ENCODE measurements at regions not wholly inside any gene's neighbourhood (a gene's known extent, or its start where the extent isn't known, plus 50 kb on each side); places are given as distances from the start of the nearest gene placed in this dataset.

GRCh38 chr9:82332018-82332773 is 343.6 kb downstream of the SPATA31D1 start:
- peak; percentile 96 for DNase-seq

DNA sequence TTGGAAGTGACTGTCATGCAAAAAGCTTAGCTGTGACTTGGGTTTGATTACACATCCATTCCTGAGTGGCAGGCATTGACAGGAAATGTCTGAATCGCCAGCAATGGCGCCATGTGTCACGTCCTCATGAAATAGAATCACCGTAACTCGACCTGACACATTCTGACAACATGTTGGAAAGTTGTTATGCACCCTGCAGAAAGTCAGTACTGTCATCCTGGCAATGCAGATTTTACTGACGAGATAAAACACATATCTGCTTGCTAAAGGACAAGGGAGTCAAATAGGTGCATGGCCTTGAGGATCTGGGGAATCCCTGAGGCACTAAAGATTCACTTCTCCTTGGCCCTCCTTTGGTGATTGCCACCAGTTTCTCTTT is 344.2 kb downstream of the SPATA31D1 start:
- DNase-seq = peak; percentile 71

DNA sequence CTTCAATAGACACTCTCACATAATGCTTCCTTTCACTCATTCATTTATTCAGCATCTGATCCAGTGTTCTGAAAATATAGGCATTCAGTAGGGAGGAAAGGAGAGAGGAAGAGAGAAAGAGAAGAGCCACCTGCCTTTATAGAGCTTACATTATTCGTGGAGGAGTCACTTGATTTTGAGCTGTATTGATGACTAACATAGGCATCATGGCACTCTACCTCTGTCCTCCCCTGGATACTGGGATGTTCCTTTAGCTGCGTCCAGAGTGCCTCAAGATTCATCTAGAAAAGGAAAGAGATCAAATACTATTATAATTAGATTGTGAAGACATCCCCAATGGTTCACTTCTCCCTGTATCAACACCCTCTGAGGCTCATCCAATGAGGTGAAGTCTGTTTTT is 345.1 kb downstream of the SPATA31D1 start:
- DNase-seq = peak; percentile 14

GRCh38 chr9:82334286-82334685 is 345.7 kb downstream of the SPATA31D1 start:
- DNase-seq = peak; percentile 60

DNA sequence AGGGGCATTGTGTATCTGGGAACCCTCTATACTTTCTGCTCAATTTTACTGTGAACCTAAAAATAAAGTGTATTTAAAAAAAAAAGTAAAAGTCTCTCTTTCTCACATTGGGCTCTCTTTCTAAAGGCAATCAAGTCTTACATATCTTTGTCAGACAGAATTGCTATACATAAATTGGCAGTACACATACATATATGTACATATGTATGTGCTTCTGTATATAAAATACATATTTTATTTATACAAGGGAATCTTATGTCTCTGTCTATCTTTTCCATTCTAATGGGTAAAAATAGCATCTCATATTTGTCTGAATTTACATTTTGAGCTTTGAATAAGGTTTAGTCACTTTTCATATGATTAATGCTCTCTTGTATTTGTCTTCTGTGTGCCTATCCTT is 348.8 kb downstream of the SPATA31D1 start:
- DNase-seq = no peak

- DNase-seq = no peak
Observed at GRCh38 chr9:82342046-82342445, 353.5 kb downstream of the SPATA31D1 start.

DNA sequence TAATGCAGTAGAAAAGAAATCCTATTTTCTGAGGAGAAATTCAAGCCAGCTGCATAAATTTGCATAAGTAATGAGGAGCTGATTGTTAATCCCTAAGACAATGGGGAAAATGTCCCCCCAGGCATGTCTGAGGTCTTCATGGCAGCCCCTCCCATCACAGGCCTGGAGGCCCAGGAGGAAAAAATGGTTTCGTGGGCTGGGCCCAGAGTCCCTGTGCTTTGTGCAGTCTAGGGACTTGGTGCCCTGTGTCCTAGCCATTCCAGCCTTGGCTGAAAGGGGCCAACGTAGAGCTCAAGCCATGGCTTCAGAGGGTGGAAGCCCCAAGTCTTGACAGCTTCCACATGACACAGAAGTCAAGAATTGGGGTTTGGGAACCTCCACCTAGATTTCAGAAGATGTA is 357.5 kb downstream of the SPATA31D1 start:
- no peak for DNase-seq

GRCh38 chr9:82353631-82354278 is 365.2 kb downstream of the SPATA31D1 start:
- peak; percentile 51 for DNase-seq

DNA sequence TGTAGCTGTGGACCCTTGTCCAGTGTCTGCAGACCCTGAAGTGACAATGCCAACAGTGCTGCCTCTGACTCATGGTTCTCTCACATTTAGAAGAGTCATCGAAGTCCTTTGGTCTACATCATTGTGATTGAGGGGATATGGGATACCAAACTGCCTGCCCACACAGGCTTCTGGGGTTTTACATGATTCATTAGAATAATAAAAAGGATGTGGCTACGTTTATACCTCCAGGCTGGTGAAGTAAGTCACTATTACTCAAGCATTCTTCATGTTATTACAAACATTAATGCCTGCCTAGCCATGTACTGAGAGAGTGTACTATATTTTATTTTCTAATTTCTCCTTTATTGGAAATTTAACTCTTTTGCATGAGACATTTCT is 365.7 kb downstream of the SPATA31D1 start:
- DNase-seq = peak; percentile 95

GRCh38 chr9:82356131-82356530 is 367.6 kb downstream of the SPATA31D1 start:
- DNase-seq = no peak

DNA sequence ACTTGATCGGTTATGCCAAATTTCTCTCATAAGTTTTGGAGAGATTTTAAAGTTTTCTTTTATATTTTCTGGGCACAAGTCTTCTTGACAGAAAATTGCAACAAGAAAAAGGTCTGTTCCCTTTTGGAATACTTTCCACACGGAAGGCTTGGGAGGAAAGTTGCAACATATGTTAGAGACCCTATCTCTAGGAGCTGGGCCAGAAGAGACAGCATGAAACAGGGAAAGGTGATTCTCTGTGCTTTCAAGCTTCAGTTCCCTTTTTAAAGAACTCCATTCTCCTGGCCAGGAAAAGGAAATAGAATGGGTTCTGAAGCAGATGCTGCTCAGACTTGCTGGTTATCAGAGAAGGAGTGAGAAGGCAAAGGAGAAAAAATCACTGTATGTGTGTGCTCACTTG is 368.3 kb downstream of the SPATA31D1 start:
- DNase-seq = no peak

DNA sequence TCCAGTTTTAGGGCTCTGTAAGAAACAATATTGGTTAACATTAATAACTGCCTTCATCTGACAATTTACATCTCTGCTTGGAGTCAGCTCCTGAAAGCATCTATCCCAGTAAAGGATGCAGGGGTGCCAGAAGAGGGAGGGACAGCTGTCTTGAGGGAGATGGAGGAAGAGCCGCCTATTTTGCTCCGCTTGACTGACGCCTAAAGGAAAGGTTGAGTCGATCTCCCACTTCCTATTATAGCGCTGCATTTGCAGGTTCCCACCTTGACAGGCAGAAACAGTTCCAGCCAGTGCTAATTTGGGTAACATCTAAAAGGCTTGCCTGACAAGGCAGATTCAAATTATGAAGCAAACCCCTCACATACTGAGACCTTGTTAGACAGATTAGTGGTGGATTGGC is 374.6 kb downstream of the SPATA31D1 start:
- no peak for DNase-seq

- no peak for DNase-seq
Observed at GRCh38 chr9:82363682-82364081, 375.1 kb downstream of the SPATA31D1 start.

DNA sequence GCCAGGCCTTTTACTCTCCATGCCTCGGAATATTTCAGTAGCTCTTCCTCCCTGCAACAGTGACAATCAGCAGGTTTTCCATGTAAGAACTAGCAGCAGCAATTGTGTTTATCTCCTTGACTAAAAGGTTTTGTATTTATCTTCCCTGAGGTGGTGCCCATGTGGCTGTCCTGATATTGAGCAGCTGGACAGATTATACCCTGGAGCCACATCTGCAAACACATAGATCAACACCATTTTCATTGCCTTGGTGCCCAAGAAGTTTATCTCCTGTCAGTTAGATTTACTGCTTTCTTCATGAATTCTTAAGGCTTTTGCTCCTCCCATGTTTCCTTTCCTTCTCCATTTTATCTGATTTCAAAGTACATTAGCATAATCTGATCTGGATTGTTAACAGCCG is 378.4 kb downstream of the SPATA31D1 start:
- DNase-seq = no peak

- DNase-seq = no peak
Observed at GRCh38 chr9:82367929-82368328, 379.4 kb downstream of the SPATA31D1 start.

- no peak for DNase-seq
Observed at GRCh38 chr9:82369251-82369945, 380.8 kb downstream of the SPATA31D1 start.

GRCh38 chr9:82375041-82375440 is 386.5 kb downstream of the SPATA31D1 start:
- DNase-seq = no peak

DNA sequence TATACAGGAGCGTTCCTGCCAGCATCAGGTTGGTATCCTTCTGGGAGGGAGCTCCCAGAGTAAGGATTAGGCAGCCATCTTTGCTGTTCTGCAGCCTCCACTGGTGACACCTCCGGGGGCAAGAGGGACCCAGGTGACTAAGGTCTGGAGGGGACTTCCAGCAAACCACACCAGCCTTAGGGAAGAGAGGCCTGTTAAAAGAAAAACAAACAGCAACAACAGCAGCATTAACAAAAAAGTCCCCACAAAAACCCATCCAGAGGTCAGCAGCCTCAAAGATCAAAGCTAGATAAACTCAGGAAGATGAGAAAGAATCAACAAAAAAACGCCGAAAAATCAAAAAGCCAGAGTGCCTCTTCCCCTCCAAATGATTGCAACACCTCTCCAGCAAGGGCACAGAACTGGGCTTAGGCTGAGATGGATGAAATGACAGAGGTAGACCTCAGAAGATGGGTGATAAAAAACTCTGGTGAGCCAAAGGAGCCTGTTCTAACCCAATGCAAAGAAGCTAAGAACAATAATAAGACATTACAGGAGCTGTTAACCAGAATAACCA is 388.2 kb downstream of the SPATA31D1 start:
- no peak for DNase-seq

GRCh38 chr9:82382887-82383616 is 394.5 kb downstream of the SPATA31D1 start:
- DNase-seq = no peak

GRCh38 chr9:82385633-82386032 is 397.1 kb downstream of the SPATA31D1 start:
- no peak for DNase-seq

- no peak for DNase-seq
Observed at GRCh38 chr9:82397534-82397933, 409.0 kb downstream of the SPATA31D1 start.

GRCh38 chr9:82404196-82404870 is 415.8 kb downstream of the SPATA31D1 start:
- DNase-seq = peak; percentile 73

All from fibroblast of skin of right biceps (primary cell).